HG03025 (cell line): ENCODE measurements at regions not wholly inside any gene's neighbourhood (a gene's known extent, or its start where the extent isn't known, plus 50 kb on each side); places are given as distances from the start of the nearest gene placed in this dataset.

Source experiments
- ATAC-seq: cut with Tn5 transposase; IDR thresholded peaks from one replicate; pipeline ENCODE4 v1.9.1; 2021; ENCODE audit warnings: mild to moderate bottlenecking, moderate library complexity; ENCODE audit not compliant: unreplicated experiment, low FRiP score

- ATAC-seq: no peak
Measured at GRCh38 chr1:81635816-81636215, 164.9 kb upstream of the ADGRL2 start.

GRCh38 chr1:81634294-81634693, 166.4 kb upstream of the ADGRL2 start:
- ATAC-seq: no peak

- ATAC-seq: no peak
Measured at GRCh38 chr1:81619156-81619555, 181.6 kb upstream of the ADGRL2 start.

- no peak for ATAC-seq
Measured at GRCh38 chr1:81618376-81618775, 182.4 kb upstream of the ADGRL2 start.

DNA sequence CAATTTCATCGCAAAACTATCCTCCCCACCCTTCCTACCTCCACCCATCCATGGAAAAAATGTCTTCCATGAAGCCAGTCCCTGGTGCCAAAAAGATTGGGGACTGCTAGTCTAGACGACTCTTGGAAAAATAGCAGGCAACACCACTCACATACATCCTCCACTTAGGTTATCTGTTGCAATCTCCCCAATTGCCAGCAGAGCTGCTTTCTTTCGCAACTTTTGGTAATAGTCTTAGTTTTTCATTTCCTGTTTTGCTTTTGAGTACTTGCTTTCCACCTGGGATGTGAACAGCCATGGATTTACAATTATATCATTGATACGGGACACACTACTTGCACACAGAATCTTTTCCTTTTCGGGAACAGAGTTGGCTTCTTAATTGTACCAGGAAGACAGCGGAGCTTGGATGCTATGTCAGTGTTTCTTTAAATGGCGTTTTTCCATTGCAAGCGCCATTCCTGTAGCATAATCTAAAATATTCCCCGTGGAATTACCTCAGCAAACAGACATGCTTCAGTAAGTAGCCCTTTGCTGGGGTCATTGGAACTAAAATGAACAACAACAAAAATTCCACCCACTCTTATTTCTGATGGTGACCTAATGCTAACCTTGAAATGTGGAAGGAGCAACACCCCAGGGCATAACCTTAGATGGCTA, 183.3 kb upstream of the ADGRL2 start:
- no peak for ATAC-seq

- no peak for ATAC-seq
Measured at GRCh38 chr1:81613803-81614202, 186.9 kb upstream of the ADGRL2 start.

DNA sequence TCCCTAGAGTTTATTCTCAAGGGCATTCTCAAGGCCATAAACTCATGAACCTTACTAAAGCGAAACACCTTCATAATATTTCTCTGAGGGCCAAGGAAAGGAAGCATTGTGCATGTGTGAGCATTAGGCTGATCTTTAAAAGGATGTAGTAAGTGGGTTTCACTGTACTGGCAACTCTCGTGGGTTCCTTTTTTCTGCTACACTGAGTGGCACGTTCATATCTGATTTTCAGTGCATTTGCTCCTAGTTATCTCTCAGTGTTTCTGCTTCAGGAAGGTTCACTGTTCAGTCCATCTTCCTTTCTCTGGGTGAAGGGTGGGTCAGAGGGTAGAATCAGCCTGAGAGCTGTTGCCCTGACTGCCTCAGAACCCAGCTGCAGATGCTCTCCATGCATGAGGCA, 192.8 kb upstream of the ADGRL2 start:
- no peak for ATAC-seq

GRCh38 chr1:81607086-81607485, 193.6 kb upstream of the ADGRL2 start:
- ATAC-seq: no peak

- no peak for ATAC-seq
Measured at GRCh38 chr1:81606656-81607055, 194.1 kb upstream of the ADGRL2 start.

- ATAC-seq: no peak
Measured at GRCh38 chr1:81605023-81605422, 195.7 kb upstream of the ADGRL2 start.

- ATAC-seq: no peak
Measured at GRCh38 chr1:81600878-81601622, 199.7 kb upstream of the ADGRL2 start.

- no peak for ATAC-seq
Measured at GRCh38 chr1:81600363-81600762, 200.4 kb upstream of the ADGRL2 start.

GRCh38 chr1:81598623-81599022, 202.1 kb upstream of the ADGRL2 start:
- ATAC-seq: peak; percentile 53

DNA sequence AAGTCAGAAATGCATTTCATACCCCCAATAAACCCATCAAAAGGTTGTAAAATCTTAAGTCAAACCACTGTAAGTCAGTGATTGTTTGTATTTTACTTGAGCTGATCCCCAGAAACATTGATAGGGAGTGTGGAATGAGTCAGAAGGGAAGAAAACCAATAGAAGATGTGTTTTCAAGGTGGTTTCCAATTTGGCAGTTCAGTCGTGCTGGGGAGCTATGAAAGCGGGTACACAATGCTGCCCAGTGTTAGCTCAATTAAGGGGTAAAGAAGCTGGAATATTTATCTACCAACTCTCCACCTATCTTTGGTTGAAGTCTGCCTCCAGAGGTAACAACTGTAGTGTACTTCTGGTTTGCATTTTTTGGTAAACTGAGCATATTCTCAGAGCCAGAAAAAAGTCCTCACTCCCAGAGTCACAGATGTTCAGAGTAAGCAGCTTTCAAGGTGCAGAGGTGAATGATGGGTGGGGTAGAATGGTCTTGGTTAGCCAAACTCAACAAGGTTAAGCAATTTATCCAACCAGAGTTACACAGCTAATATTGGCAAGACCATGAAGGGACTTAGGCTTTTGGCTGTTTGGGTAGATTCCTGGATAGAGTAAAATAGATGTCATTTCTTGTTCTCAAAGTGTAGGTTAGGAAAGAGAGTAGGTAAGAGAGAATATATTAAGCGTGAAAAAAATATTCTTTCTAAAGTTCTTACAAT, 202.9 kb upstream of the ADGRL2 start:
- no peak for ATAC-seq

GRCh38 chr1:81596341-81596740, 204.4 kb upstream of the ADGRL2 start:
- no peak for ATAC-seq

DNA sequence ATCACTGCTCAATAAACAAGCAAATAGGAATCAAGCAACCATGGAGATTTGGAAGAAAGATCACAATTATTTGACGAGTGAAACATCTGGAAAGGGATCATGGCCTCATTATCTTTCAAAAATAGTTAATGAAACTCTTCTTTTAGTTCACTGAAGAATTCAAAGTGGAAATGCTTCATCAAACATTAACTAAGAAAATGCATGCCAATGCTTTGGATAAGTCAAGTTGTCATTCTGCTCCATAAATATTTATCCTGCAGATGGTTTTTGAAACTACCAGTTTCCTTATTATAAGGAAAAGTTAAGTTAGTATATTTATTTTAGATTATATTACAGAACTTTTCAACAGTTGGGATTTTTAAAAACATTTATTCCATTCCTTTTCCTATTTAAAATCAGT, 206.5 kb upstream of the ADGRL2 start:
- ATAC-seq: no peak

- ATAC-seq: no peak
Measured at GRCh38 chr1:81592233-81592632, 208.5 kb upstream of the ADGRL2 start.

- ATAC-seq: no peak
Measured at GRCh38 chr1:81590171-81590570, 210.6 kb upstream of the ADGRL2 start.

- ATAC-seq: no peak
Measured at GRCh38 chr1:81588149-81588548, 212.6 kb upstream of the ADGRL2 start.

GRCh38 chr1:81587426-81587825, 213.3 kb upstream of the ADGRL2 start:
- ATAC-seq: no peak

- ATAC-seq: no peak
Measured at GRCh38 chr1:81585371-81585770, 215.4 kb upstream of the ADGRL2 start.

DNA sequence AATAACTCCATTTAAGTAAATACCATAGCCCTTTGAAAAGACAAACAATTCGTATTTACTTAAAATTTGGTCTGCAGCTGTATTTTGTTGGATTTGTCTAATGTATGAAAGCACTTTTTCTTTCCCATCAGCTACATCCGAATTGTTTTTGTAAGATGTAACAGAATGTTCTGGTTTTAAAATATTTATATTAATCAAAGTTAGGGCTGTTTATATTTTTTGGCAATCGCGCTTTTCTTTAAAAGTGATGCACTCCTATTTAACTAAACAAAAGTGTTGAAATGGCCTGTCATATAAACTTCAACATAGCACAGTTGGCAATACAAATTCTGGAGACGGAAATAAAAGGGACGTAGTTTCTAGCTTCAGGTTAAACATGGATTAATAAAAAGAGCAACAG, 216.3 kb upstream of the ADGRL2 start:
- no peak for ATAC-seq
